A673 (cell line): ENCODE measurements at regions not wholly inside any gene's neighbourhood (a gene's known extent, or its start where the extent isn't known, plus 50 kb on each side); places are given as distances from the start of the nearest gene placed in this dataset.

Experiments
- BruUV-seq: library from RNA; stranded (reverse); fragments of 400-500 nt; replicated peaks from 2 replicates; lab custom pipeline; 2021; lab: Mats Ljungman, UMichigan
- CTCF ChIA-PET: fragments of 300-600 bp; sonication (Branson Sonifier 250); formaldehyde crosslinking; loops from one replicate; lab custom pipeline; 2022; ENCODE audit warnings: antibody characterized with exemption; lab: Charles Lee
- POLR2A ChIA-PET: fragments of 300-600 bp; sonication (Branson Sonifier 250); formaldehyde crosslinking; loops from one replicate; lab custom pipeline; 2022; ENCODE audit warnings: antibody characterized with exemption; ENCODE audit not compliant: low non-redundant PET; lab: Charles Lee
- DNase-seq: peaks from one replicate; pipeline ENCODE4 v3.0.0-alpha.2; 2015; ENCODE audit warnings: low spot score
- H3K27ac ChIP-seq: fragments of 200-600 bp; sonication (generic); 2 replicates; pipeline ENCODE4 v1.5.1; 2016; ENCODE audit warnings: mixed run types, low read depth, mild to moderate bottlenecking, mixed read lengths, antibody characterized with exemption, low read length; ENCODE audit not compliant: poor library complexity, severe bottlenecking
- H3K27me3 ChIP-seq: fragments of 200-600 bp; sonication (generic); replicated peaks from 2 replicates; pipeline ENCODE4 v1.6.1; 2017; ENCODE audit warnings: mixed run types, low read depth, mild to moderate bottlenecking, mixed read lengths, antibody characterized with exemption, low read length; ENCODE audit not compliant: insufficient read depth, poor library complexity
- H3K36me3 ChIP-seq: fragments of 200-600 bp; sonication (generic); 2 replicates; pipeline ENCODE4 v1.6.1; 2016; ENCODE audit warnings: mixed run types, mild to moderate bottlenecking, mixed read lengths, antibody characterized with exemption, low read length; ENCODE audit not compliant: insufficient read depth, poor library complexity, severe bottlenecking
- H3K4me1 ChIP-seq: fragments of 200-600 bp; sonication (generic); 2 replicates; pipeline ENCODE4 v1.6.1; 2017; ENCODE audit warnings: mixed run types, mild to moderate bottlenecking, mixed read lengths, antibody characterized with exemption, low read length; ENCODE audit not compliant: insufficient read depth, poor library complexity, severe bottlenecking
- H3K4me3 ChIP-seq: fragments of 200-600 bp; sonication (generic); 2 replicates; pipeline ENCODE4 v1.5.1; 2016; ENCODE audit warnings: low read depth, mixed run types, mild to moderate bottlenecking, mixed read lengths, low read length; ENCODE audit not compliant: poor library complexity, severe bottlenecking
- H3K9me3 ChIP-seq: fragments of 200-600 bp; sonication (generic); 2 replicates; pipeline ENCODE4 v1.6.1; 2016; ENCODE audit warnings: mixed run types, low read depth, mild to moderate bottlenecking, mixed read lengths, antibody characterized with exemption, low read length; ENCODE audit not compliant: poor library complexity, severe bottlenecking
- EZH2 ChIP-seq: fragments of 200-600 bp; sonication (generic); IDR thresholded peaks from 2 replicates; pipeline ENCODE4 v1.6.1; 2017; ENCODE audit warnings: borderline replicate concordance, low read depth, mild to moderate bottlenecking, mixed read lengths, antibody characterized with exemption, low read length; ENCODE audit not compliant: poor library complexity, severe bottlenecking
- intact Hi-C: fragments of 100-400 bp; cut with micrococcal nuclease; formaldehyde crosslinking; loops from one replicate; pipeline ENCODE4 v1.10.0; 2022; ENCODE audit not compliant: unreplicated experiment
- TF ChIP-seq, protein P1 (sequence below): fragments of 300-800, 200-600 bp; sonication (generic); conservative IDR thresholded peaks from 2 replicates; pipeline ENCODE4 v1.5.1; 2017; ENCODE audit warnings: low read depth, mild to moderate bottlenecking, antibody characterized with exemption, low read length, moderate library complexity, mixed read lengths

DNA sequence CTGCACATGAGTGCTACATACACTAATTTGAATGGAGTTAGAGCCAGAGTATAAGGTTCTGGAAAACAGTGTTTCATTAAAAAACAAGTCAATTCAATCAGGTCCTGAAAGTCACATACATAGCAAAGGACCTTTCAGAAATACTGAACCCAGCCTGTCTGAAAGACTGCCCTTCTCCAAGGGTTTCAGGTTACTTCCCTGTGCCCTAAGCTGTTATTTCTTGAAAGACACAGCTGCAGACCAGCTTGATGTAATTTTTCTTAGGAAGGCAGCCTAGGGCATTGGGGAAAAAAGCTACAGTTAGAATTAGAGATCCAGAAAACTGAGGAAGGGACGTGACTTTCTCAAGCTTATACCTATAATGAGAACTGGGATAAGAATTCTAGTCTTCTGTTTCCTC, 155.9 kb upstream of the MAOA start:
- no peaks in the 10 kb centered on the region for H3K36me3 ChIP-seq
- DNase-seq = no peak
- no TSS peak for BruUV-seq
- no peak for TF ChIP-seq EZH2
- TF ChIP-seq, protein P1, sequence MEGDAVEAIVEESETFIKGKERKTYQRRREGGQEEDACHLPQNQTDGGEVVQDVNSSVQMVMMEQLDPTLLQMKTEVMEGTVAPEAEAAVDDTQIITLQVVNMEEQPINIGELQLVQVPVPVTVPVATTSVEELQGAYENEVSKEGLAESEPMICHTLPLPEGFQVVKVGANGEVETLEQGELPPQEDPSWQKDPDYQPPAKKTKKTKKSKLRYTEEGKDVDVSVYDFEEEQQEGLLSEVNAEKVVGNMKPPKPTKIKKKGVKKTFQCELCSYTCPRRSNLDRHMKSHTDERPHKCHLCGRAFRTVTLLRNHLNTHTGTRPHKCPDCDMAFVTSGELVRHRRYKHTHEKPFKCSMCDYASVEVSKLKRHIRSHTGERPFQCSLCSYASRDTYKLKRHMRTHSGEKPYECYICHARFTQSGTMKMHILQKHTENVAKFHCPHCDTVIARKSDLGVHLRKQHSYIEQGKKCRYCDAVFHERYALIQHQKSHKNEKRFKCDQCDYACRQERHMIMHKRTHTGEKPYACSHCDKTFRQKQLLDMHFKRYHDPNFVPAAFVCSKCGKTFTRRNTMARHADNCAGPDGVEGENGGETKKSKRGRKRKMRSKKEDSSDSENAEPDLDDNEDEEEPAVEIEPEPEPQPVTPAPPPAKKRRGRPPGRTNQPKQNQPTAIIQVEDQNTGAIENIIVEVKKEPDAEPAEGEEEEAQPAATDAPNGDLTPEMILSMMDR = no peak
- peaks cover 4% of the 10 kb centered on the region for H3K4me1 ChIP-seq
- intact Hi-C loops = no loop called here
- no peaks in the 10 kb centered on the region for H3K9me3 ChIP-seq
- H3K27me3 ChIP-seq = no peaks in the 10 kb centered on the region
- ChIA-PET POLR2A (no interaction called here), CTCF (no interaction called here)
- H3K27ac ChIP-seq = no peak overlapping the region
- H3K4me3 ChIP-seq = no peak overlapping the region

DNA sequence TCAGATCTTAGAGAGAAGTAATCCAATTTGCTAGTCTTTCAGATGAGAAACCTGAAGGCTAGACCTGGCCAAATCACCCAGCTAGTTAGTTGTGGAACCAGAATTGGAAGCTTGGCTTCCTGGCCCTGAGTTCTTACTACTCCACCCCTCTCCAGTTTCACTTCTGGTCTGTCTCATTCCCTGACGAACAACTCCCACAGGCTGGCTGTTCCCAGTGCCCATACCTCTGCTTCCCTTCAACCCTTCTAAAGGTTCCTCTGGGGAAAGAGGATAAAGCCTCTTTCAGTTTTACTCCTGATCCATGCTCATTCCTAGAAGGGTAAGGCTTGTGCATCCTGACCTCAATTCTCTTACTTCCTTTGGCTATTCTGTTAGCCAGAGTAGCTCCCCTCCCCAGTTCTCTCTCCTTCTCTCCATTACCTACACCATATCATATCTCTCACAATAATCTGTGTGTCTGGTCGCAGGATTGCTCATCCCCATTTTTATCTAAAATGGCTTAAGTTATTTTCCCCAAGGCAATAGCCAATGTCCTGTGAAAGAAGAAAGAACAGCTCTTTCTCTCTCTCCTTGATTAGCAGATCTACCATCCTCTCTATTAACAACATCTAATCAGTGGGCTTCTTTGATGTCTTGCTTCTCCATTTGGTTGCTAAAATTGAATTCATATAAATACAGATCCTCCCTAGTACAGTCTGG, 155.0 kb upstream of the MAOA start:
- ChIA-PET POLR2A (no interaction called here), CTCF (interaction anchor here (0.7 kb wide), 1 partner anchor 56 kb away, joined by 3 read pairs; no protein-coding TSS in a partner anchor)
- DNase-seq = no peak
- Histone ChIP-seq H3K9me3 (no peaks in the 10 kb centered on the region), H3K4me1 (peaks cover 4% of the 10 kb centered on the region), H3K4me3 (no peak overlapping the region), H3K27me3 (no peaks in the 10 kb centered on the region), H3K27ac (no peak overlapping the region), H3K36me3 (no peaks in the 10 kb centered on the region)
- intact Hi-C loops = no loop called here
- no TSS peak for BruUV-seq
- no peak for TF ChIP-seq EZH2
- TF ChIP-seq, protein P1 = no peak

- Histone ChIP-seq H3K36me3 (no peaks in the 10 kb centered on the region), H3K27ac (no peak overlapping the region), H3K4me3 (no peak overlapping the region), H3K27me3 (no peaks in the 10 kb centered on the region), H3K4me1 (peaks cover 13% of the 10 kb centered on the region), H3K9me3 (no peaks in the 10 kb centered on the region)
- ChIA-PET CTCF (interaction anchor here (0.5 kb wide), 1 partner anchor 13 kb away, joined by 13 read pairs; no protein-coding TSS in a partner anchor), POLR2A (no interaction called here)
- intact Hi-C loops = no loop called here
- BruUV-seq = no TSS peak
- no peak for TF ChIP-seq EZH2
- TF ChIP-seq, protein P1 = no peak
- peak; percentile 29 for DNase-seq
These were observed 151.7 kb upstream of the MAOA start for GRCh38 chrX:43504394-43504793.
